ENCODE measurements at regions not wholly inside any gene's neighbourhood (a gene's known extent, or its start where the extent isn't known, plus 50 kb on each side); places are given as distances from the start of the nearest gene placed in this dataset.

- H3K36me3 ChIP-seq (replicated peaks; ENCODE audit: insufficient read depth, low read depth): no peaks in the 10 kb centered on the region
- TF ChIP-seq EZH2 (IDR thresholded peaks at IDR 0.05; ENCODE audit: borderline replicate concordance): no peak
- no peak for TF ChIP-seq CTCF (IDR thresholded peaks at IDR 0.05; ENCODE audit: poor library complexity)
- TF ChIP-seq EZH2phosphoT487 (IDR thresholded peaks at IDR 0.05; ENCODE audit: low read depth, severe bottlenecking, unreplicated experiment): no peak
- DNase-seq (ENCODE audit: low spot score): no peak
- WGBS (ENCODE audit: low lambda C conversion rate, missing lambda C conversion rate): 83% methylated on average over 2 of the region's 2 CpGs
- H2AFZ ChIP-seq: no peak overlapping the region
- H4K20me1 ChIP-seq (ENCODE audit: insufficient read depth, poor library complexity, severe bottlenecking): no peaks in the 10 kb centered on the region
- no peaks in the 10 kb centered on the region for H3K27me3 ChIP-seq
- H3K79me2 ChIP-seq: no peaks in the 10 kb centered on the region
- no peaks in the 10 kb centered on the region for H3K9me2 ChIP-seq (replicated peaks; ENCODE audit: insufficient read depth)
- H3K4me2 ChIP-seq: no peak overlapping the region
- H3K27ac ChIP-seq: no peak overlapping the region
- H3K4me3 ChIP-seq: no peak overlapping the region
- H3K9me3 ChIP-seq (ENCODE audit: low read depth): no peaks in the 10 kb centered on the region
- H3K4me1 ChIP-seq (ENCODE audit: insufficient read depth): no peaks in the 10 kb centered on the region
These were observed 111.6 kb upstream of the GCFC2 start for GRCh38 chr2:75822336-75822735.

GRCh38 chr2:75820693-75821092 is 110.0 kb upstream of the GCFC2 start:
- no peak overlapping the region for H3K4me3 ChIP-seq
- H4K20me1 ChIP-seq (ENCODE audit: insufficient read depth, poor library complexity, severe bottlenecking): no peaks in the 10 kb centered on the region
- H3K9me3 ChIP-seq (ENCODE audit: low read depth): no peaks in the 10 kb centered on the region
- no peaks in the 10 kb centered on the region for H3K9me2 ChIP-seq (replicated peaks; ENCODE audit: insufficient read depth)
- no peaks in the 10 kb centered on the region for H3K79me2 ChIP-seq
- H3K4me2 ChIP-seq: no peak overlapping the region
- H3K4me1 ChIP-seq (ENCODE audit: insufficient read depth): no peaks in the 10 kb centered on the region
- H3K36me3 ChIP-seq (replicated peaks; ENCODE audit: insufficient read depth, low read depth): no peaks in the 10 kb centered on the region
- H2AFZ ChIP-seq: no peak overlapping the region
- WGBS (ENCODE audit: low lambda C conversion rate, missing lambda C conversion rate): 82% methylated on average over 3 of the region's 3 CpGs
- TF ChIP-seq EZH2 (IDR thresholded peaks at IDR 0.05; ENCODE audit: borderline replicate concordance) (no peak), CTCF (IDR thresholded peaks at IDR 0.05; ENCODE audit: poor library complexity) (no peak)
- no peaks in the 10 kb centered on the region for H3K27me3 ChIP-seq
- no peak for DNase-seq (ENCODE audit: low spot score)
- no peak overlapping the region for H3K27ac ChIP-seq

GRCh38 chr2:75810611-75811330 is 100.1 kb upstream of the GCFC2 start:
- H2AFZ ChIP-seq: no peak overlapping the region
- H3K4me3 ChIP-seq: no peak overlapping the region
- H3K79me2 ChIP-seq: no peaks in the 10 kb centered on the region
- no peaks in the 10 kb centered on the region for H3K9me3 ChIP-seq (ENCODE audit: low read depth)
- TF ChIP-seq CTCF (IDR thresholded peaks at IDR 0.05; ENCODE audit: poor library complexity) (no peak), EZH2phosphoT487 (IDR thresholded peaks at IDR 0.05; ENCODE audit: low read depth, severe bottlenecking, unreplicated experiment) (no peak), EZH2 (IDR thresholded peaks at IDR 0.05; ENCODE audit: borderline replicate concordance) (no peak)
- H3K27ac ChIP-seq: no peak overlapping the region
- no peaks in the 10 kb centered on the region for H3K4me1 ChIP-seq (ENCODE audit: insufficient read depth)
- no peak overlapping the region for H3K4me2 ChIP-seq
- H3K27me3 ChIP-seq: no peaks in the 10 kb centered on the region
- no peaks in the 10 kb centered on the region for H3K36me3 ChIP-seq (replicated peaks; ENCODE audit: insufficient read depth, low read depth)
- no peaks in the 10 kb centered on the region for H4K20me1 ChIP-seq (ENCODE audit: insufficient read depth, poor library complexity, severe bottlenecking)
- DNase-seq (ENCODE audit: low spot score): no peak
- no peaks in the 10 kb centered on the region for H3K9me2 ChIP-seq (replicated peaks; ENCODE audit: insufficient read depth)
- WGBS (ENCODE audit: low lambda C conversion rate, missing lambda C conversion rate): 86% methylated on average over 6 of the region's 6 CpGs

All from hepatocyte (in vitro differentiated cells).